H7 (cell line): ENCODE measurements at regions not wholly inside any gene's neighbourhood (a gene's known extent, or its start where the extent isn't known, plus 50 kb on each side); places are given as distances from the start of the nearest gene placed in this dataset.

Experiments
- DNase-seq: peaks from one replicate; pipeline ENCODE4 v3.0.0; 2012
- H3K27me3 ChIP-seq: 2 replicates; pipeline ENCODE4 v1.6.0; 2011; ENCODE audit warnings: mild to moderate bottlenecking, low read length; ENCODE audit not compliant: control insufficient read depth, insufficient read depth
- H3K36me3 ChIP-seq: replicated peaks from 2 replicates; pipeline ENCODE4 v1.5.1; 2011; ENCODE audit warnings: low read length; ENCODE audit not compliant: control insufficient read depth, insufficient read depth
- H3K4me3 ChIP-seq: 2 replicates; pipeline ENCODE4 v1.5.1; 2011; ENCODE audit warnings: low read depth, mild to moderate bottlenecking, control low read depth, low read length, moderate library complexity; ENCODE audit not compliant: insufficient read depth

GRCh38 chr7:9842301-9842700 lies 1131.4 kb upstream of the PHF14 start:
- no peaks in the 10 kb centered on the region for H3K27me3 ChIP-seq
- no peak for DNase-seq
- no peaks in the 10 kb centered on the region for H3K36me3 ChIP-seq
- no peak overlapping the region for H3K4me3 ChIP-seq

GRCh38 chr7:9846902-9847301 lies 1126.8 kb upstream of the PHF14 start:
- no peaks in the 10 kb centered on the region for H3K27me3 ChIP-seq
- H3K36me3 ChIP-seq: no peaks in the 10 kb centered on the region
- DNase-seq: no peak
- no peak overlapping the region for H3K4me3 ChIP-seq

GRCh38 chr7:9854605-9855004 lies 1119.1 kb upstream of the PHF14 start:
- H3K27me3 ChIP-seq: no peaks in the 10 kb centered on the region
- no peak overlapping the region for H3K4me3 ChIP-seq
- no peak for DNase-seq
- H3K36me3 ChIP-seq: no peaks in the 10 kb centered on the region

- Histone ChIP-seq H3K27me3 (no peaks in the 10 kb centered on the region), H3K36me3 (no peaks in the 10 kb centered on the region), H3K4me3 (no peak overlapping the region)
- no peak for DNase-seq
Observed at GRCh38 chr7:9856668-9857067, 1117.0 kb upstream of the PHF14 start.

GRCh38 chr7:9863545-9863944 lies 1110.1 kb upstream of the PHF14 start:
- no peak for DNase-seq
- Histone ChIP-seq H3K4me3 (no peak overlapping the region), H3K27me3 (no peaks in the 10 kb centered on the region), H3K36me3 (no peaks in the 10 kb centered on the region)

GRCh38 chr7:9869151-9869550 lies 1104.5 kb upstream of the PHF14 start:
- Histone ChIP-seq H3K4me3 (no peak overlapping the region), H3K27me3 (no peaks in the 10 kb centered on the region), H3K36me3 (no peaks in the 10 kb centered on the region)
- DNase-seq: no peak

- no peak overlapping the region for H3K4me3 ChIP-seq
- DNase-seq: no peak
- H3K27me3 ChIP-seq: no peaks in the 10 kb centered on the region
- H3K36me3 ChIP-seq: no peaks in the 10 kb centered on the region
Observed at GRCh38 chr7:9869566-9869965, 1104.1 kb upstream of the PHF14 start.

GRCh38 chr7:9870674-9871073 lies 1103.0 kb upstream of the PHF14 start:
- Histone ChIP-seq H3K27me3 (no peaks in the 10 kb centered on the region), H3K36me3 (no peaks in the 10 kb centered on the region), H3K4me3 (no peak overlapping the region)
- DNase-seq: no peak

- no peak for DNase-seq
- H3K27me3 ChIP-seq: no peaks in the 10 kb centered on the region
- no peak overlapping the region for H3K4me3 ChIP-seq
- no peaks in the 10 kb centered on the region for H3K36me3 ChIP-seq
Observed at GRCh38 chr7:9874182-9874581, 1099.5 kb upstream of the PHF14 start.

- no peak for DNase-seq
- Histone ChIP-seq H3K36me3 (no peaks in the 10 kb centered on the region), H3K4me3 (no peak overlapping the region), H3K27me3 (no peaks in the 10 kb centered on the region)
Observed at GRCh38 chr7:9876053-9876452, 1097.6 kb upstream of the PHF14 start.

- no peak for DNase-seq
- H3K36me3 ChIP-seq: no peaks in the 10 kb centered on the region
- no peaks in the 10 kb centered on the region for H3K27me3 ChIP-seq
- no peak overlapping the region for H3K4me3 ChIP-seq
Observed at GRCh38 chr7:9889554-9889953, 1084.1 kb upstream of the PHF14 start.

- DNase-seq: no peak
- no peaks in the 10 kb centered on the region for H3K36me3 ChIP-seq
- no peak overlapping the region for H3K4me3 ChIP-seq
- no peaks in the 10 kb centered on the region for H3K27me3 ChIP-seq
Observed at GRCh38 chr7:9890092-9890491, 1083.6 kb upstream of the PHF14 start.

GRCh38 chr7:9891056-9891455 lies 1082.6 kb upstream of the PHF14 start:
- Histone ChIP-seq H3K27me3 (no peaks in the 10 kb centered on the region), H3K36me3 (no peaks in the 10 kb centered on the region), H3K4me3 (no peak overlapping the region)
- no peak for DNase-seq

- Histone ChIP-seq H3K27me3 (no peaks in the 10 kb centered on the region), H3K4me3 (no peak overlapping the region), H3K36me3 (no peaks in the 10 kb centered on the region)
- DNase-seq: no peak
Observed at GRCh38 chr7:9900339-9900738, 1073.3 kb upstream of the PHF14 start.

- Histone ChIP-seq H3K27me3 (no peaks in the 10 kb centered on the region), H3K4me3 (no peak overlapping the region), H3K36me3 (no peaks in the 10 kb centered on the region)
- DNase-seq: no peak
Observed at GRCh38 chr7:9921326-9921725, 1052.3 kb upstream of the PHF14 start.

GRCh38 chr7:9937944-9938631 lies 1035.6 kb upstream of the PHF14 start:
- Histone ChIP-seq H3K36me3 (no peaks in the 10 kb centered on the region), H3K4me3 (no peak overlapping the region), H3K27me3 (no peaks in the 10 kb centered on the region)
- DNase-seq: no peak
